ENCODE measurements at regions not wholly inside any gene's neighbourhood (a gene's known extent, or its start where the extent isn't known, plus 50 kb on each side); places are given as distances from the start of the nearest gene placed in this dataset.

- TF ChIP-seq, protein P1, sequence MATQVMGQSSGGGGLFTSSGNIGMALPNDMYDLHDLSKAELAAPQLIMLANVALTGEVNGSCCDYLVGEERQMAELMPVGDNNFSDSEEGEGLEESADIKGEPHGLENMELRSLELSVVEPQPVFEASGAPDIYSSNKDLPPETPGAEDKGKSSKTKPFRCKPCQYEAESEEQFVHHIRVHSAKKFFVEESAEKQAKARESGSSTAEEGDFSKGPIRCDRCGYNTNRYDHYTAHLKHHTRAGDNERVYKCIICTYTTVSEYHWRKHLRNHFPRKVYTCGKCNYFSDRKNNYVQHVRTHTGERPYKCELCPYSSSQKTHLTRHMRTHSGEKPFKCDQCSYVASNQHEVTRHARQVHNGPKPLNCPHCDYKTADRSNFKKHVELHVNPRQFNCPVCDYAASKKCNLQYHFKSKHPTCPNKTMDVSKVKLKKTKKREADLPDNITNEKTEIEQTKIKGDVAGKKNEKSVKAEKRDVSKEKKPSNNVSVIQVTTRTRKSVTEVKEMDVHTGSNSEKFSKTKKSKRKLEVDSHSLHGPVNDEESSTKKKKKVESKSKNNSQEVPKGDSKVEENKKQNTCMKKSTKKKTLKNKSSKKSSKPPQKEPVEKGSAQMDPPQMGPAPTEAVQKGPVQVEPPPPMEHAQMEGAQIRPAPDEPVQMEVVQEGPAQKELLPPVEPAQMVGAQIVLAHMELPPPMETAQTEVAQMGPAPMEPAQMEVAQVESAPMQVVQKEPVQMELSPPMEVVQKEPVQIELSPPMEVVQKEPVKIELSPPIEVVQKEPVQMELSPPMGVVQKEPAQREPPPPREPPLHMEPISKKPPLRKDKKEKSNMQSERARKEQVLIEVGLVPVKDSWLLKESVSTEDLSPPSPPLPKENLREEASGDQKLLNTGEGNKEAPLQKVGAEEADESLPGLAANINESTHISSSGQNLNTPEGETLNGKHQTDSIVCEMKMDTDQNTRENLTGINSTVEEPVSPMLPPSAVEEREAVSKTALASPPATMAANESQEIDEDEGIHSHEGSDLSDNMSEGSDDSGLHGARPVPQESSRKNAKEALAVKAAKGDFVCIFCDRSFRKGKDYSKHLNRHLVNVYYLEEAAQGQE (IDR thresholded peaks at IDR 0.05; ENCODE audit: unreplicated experiment) = no peak
- TF ChIP-seq, protein P2, sequence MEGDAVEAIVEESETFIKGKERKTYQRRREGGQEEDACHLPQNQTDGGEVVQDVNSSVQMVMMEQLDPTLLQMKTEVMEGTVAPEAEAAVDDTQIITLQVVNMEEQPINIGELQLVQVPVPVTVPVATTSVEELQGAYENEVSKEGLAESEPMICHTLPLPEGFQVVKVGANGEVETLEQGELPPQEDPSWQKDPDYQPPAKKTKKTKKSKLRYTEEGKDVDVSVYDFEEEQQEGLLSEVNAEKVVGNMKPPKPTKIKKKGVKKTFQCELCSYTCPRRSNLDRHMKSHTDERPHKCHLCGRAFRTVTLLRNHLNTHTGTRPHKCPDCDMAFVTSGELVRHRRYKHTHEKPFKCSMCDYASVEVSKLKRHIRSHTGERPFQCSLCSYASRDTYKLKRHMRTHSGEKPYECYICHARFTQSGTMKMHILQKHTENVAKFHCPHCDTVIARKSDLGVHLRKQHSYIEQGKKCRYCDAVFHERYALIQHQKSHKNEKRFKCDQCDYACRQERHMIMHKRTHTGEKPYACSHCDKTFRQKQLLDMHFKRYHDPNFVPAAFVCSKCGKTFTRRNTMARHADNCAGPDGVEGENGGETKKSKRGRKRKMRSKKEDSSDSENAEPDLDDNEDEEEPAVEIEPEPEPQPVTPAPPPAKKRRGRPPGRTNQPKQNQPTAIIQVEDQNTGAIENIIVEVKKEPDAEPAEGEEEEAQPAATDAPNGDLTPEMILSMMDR (conservative IDR thresholded peaks at IDR 0.05; ENCODE audit: low read depth in 2 of 2) = no peak
- TF ChIP-seq ETS1 (IDR thresholded peaks at IDR 0.05) (no peak), STAT1 (IDR thresholded peaks at IDR 0.05; ENCODE audit: unreplicated experiment) (no peak), CREB1 (CRISPR knock-in tag; IDR thresholded peaks at IDR 0.05; ENCODE audit: low read depth) (no peak), EZH2 (IDR thresholded peaks at IDR 0.05; ENCODE audit: low read depth, unreplicated experiment) (no peak), POLR2AphosphoS5 (IDR thresholded peaks at IDR 0.05; ENCODE audit: low read depth) (no peak)
Observed at GRCh38 chr22:49322861-49323622, 504.6 kb downstream of the BRD1 start.

Measured in GM23338 (cell line).